ENCODE measurements at regions not wholly inside any gene's neighbourhood (a gene's known extent, or its start where the extent isn't known, plus 50 kb on each side); places are given as distances from the start of the nearest gene placed in this dataset.

GRCh38 chr7:41153268-41153667 lies 549.6 kb downstream of the INHBA start:
- no peak for TF ChIP-seq CTCF (IDR thresholded peaks at IDR 0.05)
- no peak for TF ChIP-seq POLR2A (IDR thresholded peaks at IDR 0.05)
- no peak for TF ChIP-seq EP300 (IDR thresholded peaks at IDR 0.05)
